Astrocyte (in vitro differentiated cells and primary cell): ENCODE measurements at regions not wholly inside any gene's neighbourhood (a gene's known extent, or its start where the extent isn't known, plus 50 kb on each side); places are given as distances from the start of the nearest gene placed in this dataset.

Experiments used
- DNase-seq: peaks from one replicate; pipeline ENCODE4 v3.0.0-alpha.2; 2010; ENCODE audit warnings: low read depth
- FAIRE-seq: peaks from 2 replicates; lab custom pipeline; 2011; peaks lifted over from hg19 to GRCh38; lab: Jason Lieb, UNC
- H2AFZ ChIP-seq: 2 replicates; pipeline ENCODE4 v1.6.0; 2012; ENCODE audit warnings: low read depth, low read length, inconsistent platforms
- H3K27ac ChIP-seq: 2 replicates; pipeline ENCODE4 v1.5.1; 2011; ENCODE audit warnings: low read depth, low read length, inconsistent platforms
- H3K27me3 ChIP-seq: 2 replicates; pipeline ENCODE4 v1.6.0; 2011; ENCODE audit warnings: low read length, inconsistent platforms; ENCODE audit not compliant: insufficient read depth
- H3K36me3 ChIP-seq: 2 replicates; pipeline ENCODE4 v1.5.1; 2011; ENCODE audit warnings: low read length, inconsistent platforms; ENCODE audit not compliant: insufficient read depth
- H3K4me1 ChIP-seq: 2 replicates; pipeline ENCODE4 v1.5.1; 2011; ENCODE audit warnings: low read length, inconsistent platforms; ENCODE audit not compliant: insufficient read depth
- H3K4me2 ChIP-seq: 2 replicates; pipeline ENCODE4 v1.6.0; 2012; ENCODE audit warnings: low read length, inconsistent platforms
- H3K4me3 ChIP-seq: 2 replicates; pipeline ENCODE4 v1.5.1; 2011; ENCODE audit warnings: low read depth, mild to moderate bottlenecking, low read length, inconsistent platforms; ENCODE audit not compliant: insufficient read depth
- H3K79me2 ChIP-seq: 2 replicates; pipeline ENCODE4 v1.6.0; 2012; ENCODE audit warnings: mild to moderate bottlenecking, low read length, inconsistent platforms; ENCODE audit not compliant: insufficient read depth
- H3K9ac ChIP-seq: 2 replicates; pipeline ENCODE4 v1.6.0; 2012; ENCODE audit warnings: mild to moderate bottlenecking, low read length, inconsistent platforms
- H3K9me3 ChIP-seq: 2 replicates; pipeline ENCODE4 v1.5.1; 2012; ENCODE audit warnings: low read depth, mild to moderate bottlenecking, low read length, inconsistent platforms; ENCODE audit not compliant: insufficient read depth
- H4K20me1 ChIP-seq: 2 replicates; pipeline ENCODE4 v1.6.0; 2012; ENCODE audit warnings: low read length, inconsistent platforms; ENCODE audit not compliant: insufficient read depth
- H3K27ac Mint-ChIP-seq: one replicate; pipeline ENCODE4 v1.8.0; 2021; ENCODE audit warnings: mild to moderate bottlenecking, mixed read lengths; ENCODE audit not compliant: unreplicated experiment
- H3K27me3 Mint-ChIP-seq: one replicate; pipeline ENCODE4 v1.8.0; 2021; ENCODE audit warnings: low read depth, mixed read lengths; ENCODE audit not compliant: unreplicated experiment
- H3K36me3 Mint-ChIP-seq: one replicate; pipeline ENCODE4 v1.8.0; 2021; ENCODE audit warnings: low read depth, mixed read lengths; ENCODE audit not compliant: unreplicated experiment
- H3K4me1 Mint-ChIP-seq: one replicate; pipeline ENCODE4 v1.8.0; 2021; ENCODE audit warnings: low read depth, mixed read lengths; ENCODE audit not compliant: unreplicated experiment
- H3K4me3 Mint-ChIP-seq: one replicate; pipeline ENCODE4 v1.8.0; 2021; ENCODE audit warnings: mild to moderate bottlenecking, moderate library complexity, mixed read lengths; ENCODE audit not compliant: unreplicated experiment
- H3K9me3 Mint-ChIP-seq: one replicate; pipeline ENCODE4 v1.8.0; 2021; ENCODE audit warnings: mild to moderate bottlenecking, mixed read lengths; ENCODE audit not compliant: unreplicated experiment
- EZH2 ChIP-seq: IDR thresholded peaks from 2 replicates; pipeline ENCODE4 v1.6.1; 2012; ENCODE audit warnings: mild to moderate bottlenecking, low read length, inconsistent platforms; ENCODE audit not compliant: insufficient read depth
- TF ChIP-seq, protein P1 (sequence below): IDR thresholded peaks from 2 replicates; pipeline ENCODE4 v1.5.1; 2011; ENCODE audit warnings: low read depth, mild to moderate bottlenecking, inconsistent platforms, low read length, moderate library complexity; ENCODE audit not compliant: insufficient read depth

DNA sequence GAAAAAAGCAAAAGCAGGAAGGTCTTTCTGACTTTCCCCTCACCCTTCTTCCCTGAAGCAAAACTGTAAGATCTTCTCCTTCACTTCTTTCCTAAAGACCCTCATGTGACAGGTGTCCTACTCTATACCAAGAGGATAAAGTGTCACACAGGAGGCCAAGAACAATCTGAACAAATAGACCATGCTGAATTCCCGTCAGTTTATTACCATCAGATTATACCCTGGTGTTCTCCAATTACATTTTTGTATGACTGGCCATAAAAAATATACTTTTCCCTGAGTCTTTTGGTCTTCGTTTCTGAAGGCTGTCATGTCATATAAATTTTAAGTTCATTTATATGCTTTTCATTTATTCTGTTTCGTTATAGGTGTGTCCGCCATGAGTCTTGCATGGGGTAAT lies 371.4 kb upstream of the CNTN4 start:
- Histone ChIP-seq H2AFZ (no peak overlapping the region), H3K4me1 (no peaks in the 10 kb centered on the region), H3K27me3 (no peaks in the 10 kb centered on the region), H3K79me2 (no peaks in the 10 kb centered on the region), H3K9me3 (no peaks in the 10 kb centered on the region), H3K4me3 (no peak overlapping the region), H3K36me3 (no peaks in the 10 kb centered on the region), H3K4me2 (no peak overlapping the region), H3K9ac (no peak overlapping the region), H3K27ac (no peak overlapping the region), H4K20me1 (no peaks in the 10 kb centered on the region)
- Mint-ChIP-seq H3K36me3 (no peaks in the 10 kb centered on the region), H3K27me3 (no peaks in the 10 kb centered on the region), H3K4me1 (no peaks in the 10 kb centered on the region), H3K27ac (no peak overlapping the region), H3K9me3 (peaks cover 1% of the 10 kb centered on the region), H3K4me3 (no peak overlapping the region)
- TF ChIP-seq EZH2 = no peak
- TF ChIP-seq, protein P1, sequence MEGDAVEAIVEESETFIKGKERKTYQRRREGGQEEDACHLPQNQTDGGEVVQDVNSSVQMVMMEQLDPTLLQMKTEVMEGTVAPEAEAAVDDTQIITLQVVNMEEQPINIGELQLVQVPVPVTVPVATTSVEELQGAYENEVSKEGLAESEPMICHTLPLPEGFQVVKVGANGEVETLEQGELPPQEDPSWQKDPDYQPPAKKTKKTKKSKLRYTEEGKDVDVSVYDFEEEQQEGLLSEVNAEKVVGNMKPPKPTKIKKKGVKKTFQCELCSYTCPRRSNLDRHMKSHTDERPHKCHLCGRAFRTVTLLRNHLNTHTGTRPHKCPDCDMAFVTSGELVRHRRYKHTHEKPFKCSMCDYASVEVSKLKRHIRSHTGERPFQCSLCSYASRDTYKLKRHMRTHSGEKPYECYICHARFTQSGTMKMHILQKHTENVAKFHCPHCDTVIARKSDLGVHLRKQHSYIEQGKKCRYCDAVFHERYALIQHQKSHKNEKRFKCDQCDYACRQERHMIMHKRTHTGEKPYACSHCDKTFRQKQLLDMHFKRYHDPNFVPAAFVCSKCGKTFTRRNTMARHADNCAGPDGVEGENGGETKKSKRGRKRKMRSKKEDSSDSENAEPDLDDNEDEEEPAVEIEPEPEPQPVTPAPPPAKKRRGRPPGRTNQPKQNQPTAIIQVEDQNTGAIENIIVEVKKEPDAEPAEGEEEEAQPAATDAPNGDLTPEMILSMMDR = no peak
- no peak for FAIRE-seq
- DNase-seq = no peak

DNA sequence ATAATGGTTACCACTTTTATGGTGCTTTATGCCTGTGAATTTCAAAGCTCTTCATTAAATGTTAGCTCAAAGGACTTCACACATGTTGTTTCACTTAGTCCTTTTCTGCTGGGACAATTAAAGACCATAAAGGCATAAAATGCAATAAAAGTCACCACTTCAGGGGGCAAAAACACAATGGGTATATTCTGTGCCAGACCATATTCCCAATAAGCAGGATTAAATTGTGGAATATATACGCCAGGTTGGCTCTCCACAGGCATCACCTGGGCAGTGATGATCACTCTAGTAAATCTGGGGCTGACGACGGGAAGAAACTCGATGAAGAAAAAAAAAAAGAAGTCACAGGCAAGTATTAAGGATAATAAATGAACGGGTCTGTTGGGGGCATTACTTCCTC lies 370.2 kb upstream of the CNTN4 start:
- no peak for TF ChIP-seq EZH2
- TF ChIP-seq, protein P1 = no peak
- Histone ChIP-seq H3K4me3 (no peak overlapping the region), H3K9me3 (no peaks in the 10 kb centered on the region), H4K20me1 (no peaks in the 10 kb centered on the region), H3K9ac (no peak overlapping the region), H3K36me3 (no peaks in the 10 kb centered on the region), H2AFZ (no peak overlapping the region), H3K4me2 (no peak overlapping the region), H3K79me2 (no peaks in the 10 kb centered on the region), H3K4me1 (no peaks in the 10 kb centered on the region), H3K27ac (no peak overlapping the region), H3K27me3 (no peaks in the 10 kb centered on the region)
- FAIRE-seq (no peak), DNase-seq (no peak)
- no peak overlapping the region for H3K4me3 Mint-ChIP-seq
- H3K27ac Mint-ChIP-seq = no peak overlapping the region
- H3K27me3 Mint-ChIP-seq = no peaks in the 10 kb centered on the region
- H3K4me1 Mint-ChIP-seq = no peaks in the 10 kb centered on the region
- no peaks in the 10 kb centered on the region for H3K36me3 Mint-ChIP-seq
- H3K9me3 Mint-ChIP-seq = peaks cover 2% of the 10 kb centered on the region

DNA sequence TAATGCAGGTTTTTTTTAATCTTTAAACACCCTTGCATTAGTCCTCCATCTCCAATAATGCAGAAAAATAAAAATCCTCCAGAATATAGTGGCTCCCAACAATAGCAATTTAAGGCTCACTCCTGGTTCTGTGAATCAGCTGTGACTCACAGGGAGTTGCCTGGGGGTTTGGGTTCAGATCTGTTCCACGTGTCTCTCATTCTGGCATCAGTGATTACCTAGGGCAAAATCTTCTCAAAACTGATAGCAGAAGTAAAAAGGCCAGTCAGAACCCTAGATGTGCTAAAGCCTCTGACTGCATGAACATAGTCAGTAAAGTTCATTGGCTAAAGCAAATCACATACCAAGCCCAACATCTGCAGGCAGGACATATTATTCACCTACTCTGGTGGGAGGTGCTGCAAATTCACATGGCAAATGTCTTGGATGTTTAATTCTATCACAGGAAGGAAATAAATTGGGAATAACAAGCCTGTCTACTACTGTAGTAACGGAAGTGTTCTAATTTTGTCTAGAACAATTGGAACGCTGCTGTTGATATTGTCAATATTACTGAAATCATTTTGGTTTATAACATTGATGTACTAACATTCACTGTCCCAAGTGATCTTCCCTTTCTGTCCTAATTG lies 364.1 kb upstream of the CNTN4 start:
- no peak overlapping the region for H3K27ac Mint-ChIP-seq
- FAIRE-seq = no peak
- Histone ChIP-seq H3K79me2 (no peaks in the 10 kb centered on the region), H3K36me3 (no peaks in the 10 kb centered on the region), H3K27me3 (no peaks in the 10 kb centered on the region), H3K4me1 (no peaks in the 10 kb centered on the region), H3K9ac (no peak overlapping the region), H2AFZ (no peak overlapping the region), H4K20me1 (no peaks in the 10 kb centered on the region), H3K9me3 (no peaks in the 10 kb centered on the region), H3K4me2 (no peak overlapping the region), H3K4me3 (no peak overlapping the region), H3K27ac (no peak overlapping the region)
- H3K9me3 Mint-ChIP-seq = peaks cover 8% of the 10 kb centered on the region
- no peak overlapping the region for H3K4me3 Mint-ChIP-seq
- DNase-seq = no peak
- TF ChIP-seq, protein P1 = no peak
- no peak for TF ChIP-seq EZH2
- H3K27me3 Mint-ChIP-seq = no peaks in the 10 kb centered on the region
- H3K4me1 Mint-ChIP-seq = no peaks in the 10 kb centered on the region
- H3K36me3 Mint-ChIP-seq = no peaks in the 10 kb centered on the region
